HEK293T (cell line): ENCODE measurements at regions not wholly inside any gene's neighbourhood (a gene's known extent, or its start where the extent isn't known, plus 50 kb on each side); places are given as distances from the start of the nearest gene placed in this dataset.

Source experiments
- CTCF ChIA-PET: fragments of 350-600 bp; formaldehyde crosslinking; extraction: SDS; loops from one replicate; lab custom pipeline; 2021; ENCODE audit warnings: antibody characterized with exemption, inconsistent platforms; lab: Yijun Ruan, JAX
- POLR2A ChIA-PET: fragments of 350-600 bp; formaldehyde crosslinking; extraction: SDS; loops from one replicate; lab custom pipeline; 2020; ENCODE audit warnings: antibody characterized with exemption, inconsistent platforms; lab: Yijun Ruan, JAX
- DNase-seq: peaks from one replicate; pipeline ENCODE4 v3.0.0; 2012; ENCODE audit warnings: mixed read lengths; ENCODE audit errors: extremely low spot score
- ARNT ChIP-seq: fragments of 450-650 bp; IDR thresholded peaks from 2 replicates; pipeline ENCODE4 v1.6.1; 2017; ENCODE audit warnings: mild to moderate bottlenecking
- BHLHE40 ChIP-seq: fragments of 450-650 bp; IDR thresholded peaks from 2 replicates; pipeline ENCODE4 v1.6.1; 2016; ENCODE audit warnings: mild to moderate bottlenecking, moderate library complexity, borderline replicate concordance
- CTBP1 ChIP-seq: fragments of 450-650 bp; IDR thresholded peaks from 2 replicates; pipeline ENCODE4 v1.6.1; 2016; ENCODE audit warnings: borderline replicate concordance
- ELF4 ChIP-seq: fragments of 450-650 bp; IDR thresholded peaks from 2 replicates; pipeline ENCODE4 v1.6.1; 2017; ENCODE audit warnings: antibody characterized with exemption
- FOXA1 ChIP-seq: fragments of 450-650 bp; IDR thresholded peaks from 2 replicates; pipeline ENCODE4 v1.6.1; 2016; ENCODE audit warnings: mild to moderate bottlenecking
- FOXK2 ChIP-seq: fragments of 450-650 bp; IDR thresholded peaks from 2 replicates; pipeline ENCODE4 v1.6.1; 2016; ENCODE audit warnings: mild to moderate bottlenecking
- FOXM1 ChIP-seq: fragments of 450-650 bp; IDR thresholded peaks from 2 replicates; pipeline ENCODE4 v1.6.1; 2017; ENCODE audit warnings: mild to moderate bottlenecking, borderline replicate concordance
- HDGF ChIP-seq: fragments of 450-650 bp; IDR thresholded peaks from 2 replicates; pipeline ENCODE4 v1.6.1; 2017; ENCODE audit warnings: antibody characterized with exemption, borderline replicate concordance
- L3MBTL2 ChIP-seq: fragments of 450-650 bp; conservative IDR thresholded peaks from 2 replicates; pipeline ENCODE4 v1.6.1; 2016; ENCODE audit warnings: mild to moderate bottlenecking
- LEF1 ChIP-seq: fragments of 450-650 bp; IDR thresholded peaks from 2 replicates; pipeline ENCODE4 v1.6.1; 2017; ENCODE audit warnings: mild to moderate bottlenecking, borderline replicate concordance
- NFRKB ChIP-seq: fragments of 450-650 bp; IDR thresholded peaks from 2 replicates; pipeline ENCODE4 v1.6.1; 2016; ENCODE audit warnings: mild to moderate bottlenecking, moderate library complexity
- SP1 ChIP-seq: fragments of 450-650 bp; IDR thresholded peaks from 2 replicates; pipeline ENCODE4 v1.6.1; 2017
- SUZ12 ChIP-seq: fragments of 450-650 bp; IDR thresholded peaks from 2 replicates; pipeline ENCODE4 v1.6.1; 2016; ENCODE audit warnings: mild to moderate bottlenecking
- TARDBP ChIP-seq: fragments of 450-650 bp; IDR thresholded peaks from 2 replicates; pipeline ENCODE4 v1.6.1; 2016
- ZNF384 ChIP-seq: fragments of 450-650 bp; IDR thresholded peaks from 2 replicates; pipeline ENCODE4 v1.6.1; 2016
- TF ChIP-seq, protein P1 (sequence below): fragments of 450-650 bp; IDR thresholded peaks from 2 replicates; pipeline ENCODE4 v1.6.1; 2016

DNA sequence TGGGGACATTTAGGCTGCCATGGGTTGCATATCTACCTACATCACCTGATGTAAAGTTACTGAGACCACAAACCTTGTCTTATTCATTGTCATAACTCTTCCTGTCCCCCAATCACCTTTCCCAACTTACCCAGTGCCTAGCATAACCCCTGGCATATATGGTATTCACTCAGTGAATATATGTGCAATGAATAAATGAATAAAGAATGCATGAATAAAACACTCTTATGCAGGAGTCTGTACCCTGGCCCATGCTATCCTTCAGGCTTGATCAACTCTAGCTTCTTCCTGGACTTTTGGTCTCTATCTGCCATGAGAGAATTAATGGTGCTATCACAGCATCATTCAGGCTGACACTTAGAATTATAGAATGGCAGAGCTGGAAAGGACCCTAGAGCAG lies 285.2 kb downstream of the SMARCA2 start:
- CTCF ChIA-PET: no interaction called here
- TF ChIP-seq NFRKB: no peak
- no peak for TF ChIP-seq FOXM1
- TF ChIP-seq SP1: no peak
- no peak for TF ChIP-seq FOXK2
- TF ChIP-seq ELF4: no peak
- TF ChIP-seq ZNF384: no peak
- no peak for TF ChIP-seq BHLHE40
- no peak for TF ChIP-seq L3MBTL2
- TF ChIP-seq TARDBP: no peak
- TF ChIP-seq, protein P1, sequence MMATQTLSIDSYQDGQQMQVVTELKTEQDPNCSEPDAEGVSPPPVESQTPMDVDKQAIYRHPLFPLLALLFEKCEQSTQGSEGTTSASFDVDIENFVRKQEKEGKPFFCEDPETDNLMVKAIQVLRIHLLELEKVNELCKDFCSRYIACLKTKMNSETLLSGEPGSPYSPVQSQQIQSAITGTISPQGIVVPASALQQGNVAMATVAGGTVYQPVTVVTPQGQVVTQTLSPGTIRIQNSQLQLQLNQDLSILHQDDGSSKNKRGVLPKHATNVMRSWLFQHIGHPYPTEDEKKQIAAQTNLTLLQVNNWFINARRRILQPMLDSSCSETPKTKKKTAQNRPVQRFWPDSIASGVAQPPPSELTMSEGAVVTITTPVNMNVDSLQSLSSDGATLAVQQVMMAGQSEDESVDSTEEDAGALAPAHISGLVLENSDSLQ: no peak
- TF ChIP-seq ARNT: no peak
- no peak for TF ChIP-seq HDGF
- no peak for TF ChIP-seq SUZ12
- TF ChIP-seq CTBP1: no peak
- TF ChIP-seq LEF1: no peak
- no peak for TF ChIP-seq FOXA1
- POLR2A ChIA-PET: no interaction called here
- DNase-seq: no peak

DNA sequence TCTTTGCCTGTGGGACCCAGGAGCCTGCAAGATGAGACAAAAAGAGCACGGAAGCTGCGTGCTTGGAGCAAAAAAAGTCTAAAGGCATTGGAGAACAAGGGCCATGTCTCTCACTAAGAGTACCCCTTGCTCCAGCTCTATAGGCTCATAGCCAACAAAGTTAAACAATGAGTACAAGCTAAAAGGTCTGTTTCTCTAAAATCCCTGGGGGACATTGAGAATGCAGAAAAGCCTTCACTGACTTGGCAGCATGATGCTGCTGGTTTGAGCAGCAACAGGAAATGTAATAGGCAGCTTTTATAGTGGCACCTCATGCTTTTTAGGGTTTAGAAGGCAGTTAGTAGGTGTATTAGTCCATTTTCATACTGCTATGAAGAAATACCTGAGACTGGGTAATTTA lies 287.5 kb downstream of the SMARCA2 start:
- no peak for DNase-seq
- TF ChIP-seq LEF1: no peak
- no peak for TF ChIP-seq CTBP1
- no peak for TF ChIP-seq ARNT
- POLR2A ChIA-PET: no interaction called here
- CTCF ChIA-PET: no interaction called here

DNA sequence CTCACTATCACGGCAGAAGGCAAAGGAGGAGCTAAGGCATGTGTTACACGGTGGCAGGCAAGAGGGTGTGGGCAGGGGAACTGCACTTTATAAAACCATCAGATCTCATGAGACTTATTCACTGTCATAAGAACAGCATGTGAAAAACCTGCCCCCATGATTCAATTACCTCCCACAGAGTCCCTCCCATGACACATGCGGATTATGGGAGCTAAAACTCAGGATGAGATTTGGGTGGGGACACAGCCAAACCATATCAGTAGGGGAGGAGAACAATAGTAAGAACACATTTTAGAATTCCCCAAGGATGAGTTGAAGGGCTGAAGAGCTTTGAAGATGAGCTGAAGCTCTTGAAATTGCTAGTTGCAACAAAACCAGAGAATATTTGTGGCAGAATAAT lies 287.9 kb downstream of the SMARCA2 start:
- no peak for DNase-seq
- TF ChIP-seq SUZ12: no peak
- TF ChIP-seq SP1: no peak
- TF ChIP-seq HDGF: no peak
- TF ChIP-seq, protein P1: no peak
- no peak for TF ChIP-seq CTBP1
- no peak for TF ChIP-seq ELF4
- TF ChIP-seq FOXM1: no peak
- TF ChIP-seq L3MBTL2: no peak
- no peak for TF ChIP-seq LEF1
- TF ChIP-seq ARNT: no peak
- no peak for TF ChIP-seq FOXK2
- POLR2A ChIA-PET: no interaction called here
- CTCF ChIA-PET: no interaction called here

DNA sequence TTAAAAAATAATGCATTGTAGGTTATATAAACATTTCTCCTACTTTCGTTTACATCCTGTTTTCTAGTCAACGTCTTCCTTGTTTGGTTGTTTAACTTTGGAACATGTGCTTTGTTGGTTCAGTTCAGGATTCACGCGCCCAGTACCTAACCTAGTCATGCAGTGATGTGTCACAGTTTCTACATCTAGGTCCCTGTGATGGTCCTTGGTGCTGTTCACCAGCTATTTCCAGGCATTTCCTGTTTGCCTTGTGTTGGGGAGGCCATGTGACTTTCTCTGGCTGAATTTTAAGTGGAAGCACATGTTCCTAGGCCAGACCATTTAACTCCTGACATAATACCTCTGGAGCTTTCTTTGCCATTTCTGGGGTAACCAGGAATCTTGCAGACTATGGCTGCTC lies 292.3 kb downstream of the SMARCA2 start:
- no peak for TF ChIP-seq HDGF
- TF ChIP-seq, protein P1: no peak
- TF ChIP-seq TARDBP: no peak
- no peak for TF ChIP-seq L3MBTL2
- CTCF ChIA-PET: no interaction called here
- POLR2A ChIA-PET: no interaction called here
- DNase-seq: no peak

DNA sequence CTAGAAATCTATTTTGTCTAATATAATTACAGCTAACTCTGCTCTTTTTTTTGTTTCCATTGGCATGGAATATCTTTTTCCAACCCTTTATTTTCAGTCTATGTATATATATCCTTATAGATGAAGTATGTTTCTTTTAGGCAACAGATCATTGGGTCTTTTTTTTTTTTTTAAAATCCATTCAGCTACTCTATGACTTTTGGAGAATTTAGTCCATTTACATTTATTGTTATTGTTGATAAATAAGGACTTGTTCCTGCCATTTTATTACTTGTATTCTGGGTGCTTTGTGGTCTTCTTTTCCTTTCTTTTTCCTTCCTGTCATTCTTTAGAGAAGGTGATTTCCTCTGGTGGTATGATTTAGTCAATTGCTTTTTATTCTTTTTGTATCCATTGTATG lies 296.8 kb downstream of the SMARCA2 start:
- TF ChIP-seq ZNF384 (peak; percentile 57; the same call in 1 of the 2 replicates), FOXA1 (no peak)
- ChIA-PET POLR2A (no interaction called here), CTCF (no interaction called here)
- no peak for DNase-seq

DNA sequence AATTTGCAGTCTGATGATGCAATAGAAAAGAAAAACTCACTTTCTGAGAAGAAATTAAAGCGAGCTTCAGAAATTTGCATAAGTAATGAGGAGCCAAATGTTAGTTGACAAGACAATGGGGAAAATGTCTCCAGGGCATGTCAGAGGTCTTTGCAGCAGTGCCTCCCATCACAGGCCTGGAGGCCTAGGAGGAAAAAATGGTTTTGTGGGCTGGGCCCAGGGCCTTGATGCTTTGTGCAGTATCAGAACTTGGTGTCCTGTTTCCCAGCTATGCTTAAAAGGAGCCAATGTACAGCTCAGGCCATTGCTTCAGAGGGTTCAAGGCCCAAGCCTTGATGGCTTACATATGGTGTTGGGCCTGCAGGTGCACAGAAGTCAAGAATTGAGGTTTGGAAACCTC lies 298.4 kb downstream of the SMARCA2 start:
- no peak for DNase-seq
- ChIA-PET POLR2A (no interaction called here), CTCF (no interaction called here)
- no peak for TF ChIP-seq NFRKB
- TF ChIP-seq FOXK2: no peak
- TF ChIP-seq L3MBTL2: no peak
- TF ChIP-seq ZNF384: no peak
- TF ChIP-seq BHLHE40: no peak
- TF ChIP-seq FOXM1: no peak
- TF ChIP-seq CTBP1: no peak
- no peak for TF ChIP-seq TARDBP

DNA sequence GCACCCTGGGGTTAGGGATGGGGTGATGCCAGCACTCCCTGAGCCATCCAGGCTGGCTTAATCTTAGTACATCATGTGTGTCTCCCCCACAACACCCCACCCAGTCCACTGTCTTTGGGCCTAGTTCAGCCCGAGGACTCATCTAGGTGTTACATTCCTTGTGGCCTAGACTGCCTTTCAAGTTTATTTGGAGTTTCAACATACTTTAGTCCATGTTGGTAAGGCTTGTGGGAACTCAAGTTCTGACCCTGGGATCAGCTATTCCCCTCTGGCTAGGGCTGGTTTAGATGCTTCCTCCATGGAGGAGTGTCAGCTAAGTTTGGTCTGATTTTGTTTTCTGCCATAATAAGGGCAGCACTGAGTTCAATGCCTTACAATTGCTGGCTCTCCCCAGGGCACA lies 302.4 kb downstream of the SMARCA2 start:
- DNase-seq: no peak
- POLR2A ChIA-PET: no interaction called here

More for the DNA sequence above, 302.4 kb downstream of the SMARCA2 start:
- CTCF ChIA-PET: no interaction called here
- TF ChIP-seq HDGF: no peak
- no peak for TF ChIP-seq CTBP1
- no peak for TF ChIP-seq SP1
- TF ChIP-seq NFRKB: no peak
- TF ChIP-seq ARNT: no peak
- no peak for TF ChIP-seq SUZ12
- no peak for TF ChIP-seq FOXM1
- no peak for TF ChIP-seq ZNF384
- no peak for TF ChIP-seq FOXK2
- TF ChIP-seq TARDBP: no peak
- TF ChIP-seq LEF1: no peak
- TF ChIP-seq L3MBTL2: no peak
- TF ChIP-seq BHLHE40: no peak
- TF ChIP-seq, protein P1: no peak
- no peak for TF ChIP-seq ELF4
